ENCODE measurements at regions not wholly inside any gene's neighbourhood (a gene's known extent, or its start where the extent isn't known, plus 50 kb on each side); places are given as distances from the start of the nearest gene placed in this dataset.

DNA sequence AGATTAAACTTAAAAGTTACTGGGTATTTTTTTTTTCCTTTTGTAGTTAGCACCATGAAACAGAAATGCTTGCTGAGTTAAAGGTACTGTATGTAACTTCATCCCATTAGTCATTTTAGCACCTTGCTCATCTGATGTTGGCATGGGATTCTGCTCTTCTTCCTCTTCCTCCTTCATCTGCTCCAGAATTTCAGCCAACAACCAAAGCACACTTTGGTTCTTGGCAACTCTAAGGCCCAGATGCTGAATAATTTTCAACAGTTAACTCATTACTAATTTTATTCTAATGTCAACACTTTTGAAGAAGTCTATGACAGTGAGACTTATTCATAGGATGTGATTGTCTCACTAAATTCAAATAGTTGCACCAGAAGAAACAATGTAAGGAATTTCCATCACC, 359.2 kb downstream of the KCTD12 start:
- no peak for DNase-seq (ENCODE audit: low read depth)
- Histone ChIP-seq H3K9me3 (ENCODE audit: insufficient read depth, low read depth, low read length) (no peaks in the 10 kb centered on the region), H3K9ac (ENCODE audit: low read length) (no peak overlapping the region), H3K4me1 (ENCODE audit: insufficient read depth, low read length) (no peaks in the 10 kb centered on the region), H3K4me3 (ENCODE audit: insufficient read depth, low read depth, low read length) (no peak overlapping the region), H3K27me3 (ENCODE audit: insufficient read depth, low read length) (no peaks in the 10 kb centered on the region), H3K36me3 (ENCODE audit: insufficient read depth, low read length) (no peaks in the 10 kb centered on the region), H3K27ac (ENCODE audit: low read depth, low read length) (no peak overlapping the region), H3K4me2 (ENCODE audit: low read length) (no peak overlapping the region), H4K20me1 (ENCODE audit: insufficient read depth, low read length) (no peaks in the 10 kb centered on the region), H3K79me2 (ENCODE audit: insufficient read depth, low read length) (no peaks in the 10 kb centered on the region), H2AFZ (ENCODE audit: low read depth, low read length) (no peak overlapping the region)
- Mint-ChIP-seq H3K36me3 (ENCODE audit: low read depth, unreplicated experiment) (no peaks in the 10 kb centered on the region), H3K9me3 (ENCODE audit: unreplicated experiment) (no peaks in the 10 kb centered on the region), H3K4me3 (ENCODE audit: unreplicated experiment) (no peak overlapping the region), H3K4me1 (ENCODE audit: low read depth, unreplicated experiment) (peaks cover 16% of the 10 kb centered on the region), H3K27me3 (ENCODE audit: low read depth, unreplicated experiment) (no peaks in the 10 kb centered on the region), H3K27ac (ENCODE audit: unreplicated experiment) (no peak overlapping the region)
- FAIRE-seq: no peak
- TF ChIP-seq EZH2 (IDR thresholded peaks at IDR 0.05; ENCODE audit: insufficient read depth, low read length): no peak
- TF ChIP-seq, protein P1, sequence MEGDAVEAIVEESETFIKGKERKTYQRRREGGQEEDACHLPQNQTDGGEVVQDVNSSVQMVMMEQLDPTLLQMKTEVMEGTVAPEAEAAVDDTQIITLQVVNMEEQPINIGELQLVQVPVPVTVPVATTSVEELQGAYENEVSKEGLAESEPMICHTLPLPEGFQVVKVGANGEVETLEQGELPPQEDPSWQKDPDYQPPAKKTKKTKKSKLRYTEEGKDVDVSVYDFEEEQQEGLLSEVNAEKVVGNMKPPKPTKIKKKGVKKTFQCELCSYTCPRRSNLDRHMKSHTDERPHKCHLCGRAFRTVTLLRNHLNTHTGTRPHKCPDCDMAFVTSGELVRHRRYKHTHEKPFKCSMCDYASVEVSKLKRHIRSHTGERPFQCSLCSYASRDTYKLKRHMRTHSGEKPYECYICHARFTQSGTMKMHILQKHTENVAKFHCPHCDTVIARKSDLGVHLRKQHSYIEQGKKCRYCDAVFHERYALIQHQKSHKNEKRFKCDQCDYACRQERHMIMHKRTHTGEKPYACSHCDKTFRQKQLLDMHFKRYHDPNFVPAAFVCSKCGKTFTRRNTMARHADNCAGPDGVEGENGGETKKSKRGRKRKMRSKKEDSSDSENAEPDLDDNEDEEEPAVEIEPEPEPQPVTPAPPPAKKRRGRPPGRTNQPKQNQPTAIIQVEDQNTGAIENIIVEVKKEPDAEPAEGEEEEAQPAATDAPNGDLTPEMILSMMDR (IDR thresholded peaks at IDR 0.05; ENCODE audit: insufficient read depth, low read depth, low read length): no peak

DNA sequence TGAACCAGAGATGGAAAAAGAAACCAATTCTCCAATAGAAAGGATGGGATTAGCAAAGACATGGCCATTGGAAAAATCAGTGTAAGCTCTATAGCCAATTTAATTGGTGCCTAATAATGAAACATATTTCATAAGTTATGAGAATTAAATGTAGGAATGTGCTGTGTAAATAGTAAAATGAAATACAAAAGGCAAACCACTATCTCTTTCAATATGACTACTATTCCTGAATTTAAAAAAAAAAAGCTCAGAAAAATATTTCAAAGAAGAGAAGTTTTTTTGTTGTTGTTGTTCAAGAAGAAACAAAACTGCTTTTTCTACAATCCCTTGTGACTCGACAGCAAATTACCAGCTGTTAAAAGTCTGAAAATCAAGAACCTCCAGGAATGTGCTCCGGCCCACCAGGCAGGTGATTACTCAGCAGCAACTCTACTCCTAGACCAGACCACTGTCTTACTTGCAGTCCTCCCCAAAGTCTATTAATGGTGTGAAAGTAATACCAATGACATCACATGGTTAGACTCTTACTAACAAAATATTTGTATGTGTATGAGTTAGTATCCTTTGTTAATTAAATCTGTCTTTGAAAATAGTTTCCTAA, 362.4 kb downstream of the KCTD12 start:
- peak overlapping the region; percentile 77 for H3K27ac Mint-ChIP-seq (ENCODE audit: unreplicated experiment)
- DNase-seq (ENCODE audit: low read depth): peak; percentile 36
- Histone ChIP-seq H2AFZ (ENCODE audit: low read depth, low read length) (no peak overlapping the region), H3K36me3 (ENCODE audit: insufficient read depth, low read length) (no peaks in the 10 kb centered on the region), H3K27me3 (ENCODE audit: insufficient read depth, low read length) (no peaks in the 10 kb centered on the region), H3K4me2 (ENCODE audit: low read length) (no peak overlapping the region), H3K9ac (ENCODE audit: low read length) (no peak overlapping the region), H4K20me1 (ENCODE audit: insufficient read depth, low read length) (no peaks in the 10 kb centered on the region), H3K4me1 (ENCODE audit: insufficient read depth, low read length) (no peaks in the 10 kb centered on the region), H3K79me2 (ENCODE audit: insufficient read depth, low read length) (no peaks in the 10 kb centered on the region), H3K4me3 (ENCODE audit: insufficient read depth, low read depth, low read length) (no peak overlapping the region), H3K27ac (ENCODE audit: low read depth, low read length) (no peak overlapping the region), H3K9me3 (ENCODE audit: insufficient read depth, low read depth, low read length) (no peaks in the 10 kb centered on the region)
- no peaks in the 10 kb centered on the region for H3K36me3 Mint-ChIP-seq (ENCODE audit: low read depth, unreplicated experiment)
- no peak for FAIRE-seq
- H3K9me3 Mint-ChIP-seq (ENCODE audit: unreplicated experiment): peaks cover 4% of the 10 kb centered on the region
- H3K27me3 Mint-ChIP-seq (ENCODE audit: low read depth, unreplicated experiment): no peaks in the 10 kb centered on the region
- peaks cover 18% of the 10 kb centered on the region for H3K4me1 Mint-ChIP-seq (ENCODE audit: low read depth, unreplicated experiment)
- no peak overlapping the region for H3K4me3 Mint-ChIP-seq (ENCODE audit: unreplicated experiment)
- no peak for TF ChIP-seq EZH2 (IDR thresholded peaks at IDR 0.05; ENCODE audit: insufficient read depth, low read length)

DNA sequence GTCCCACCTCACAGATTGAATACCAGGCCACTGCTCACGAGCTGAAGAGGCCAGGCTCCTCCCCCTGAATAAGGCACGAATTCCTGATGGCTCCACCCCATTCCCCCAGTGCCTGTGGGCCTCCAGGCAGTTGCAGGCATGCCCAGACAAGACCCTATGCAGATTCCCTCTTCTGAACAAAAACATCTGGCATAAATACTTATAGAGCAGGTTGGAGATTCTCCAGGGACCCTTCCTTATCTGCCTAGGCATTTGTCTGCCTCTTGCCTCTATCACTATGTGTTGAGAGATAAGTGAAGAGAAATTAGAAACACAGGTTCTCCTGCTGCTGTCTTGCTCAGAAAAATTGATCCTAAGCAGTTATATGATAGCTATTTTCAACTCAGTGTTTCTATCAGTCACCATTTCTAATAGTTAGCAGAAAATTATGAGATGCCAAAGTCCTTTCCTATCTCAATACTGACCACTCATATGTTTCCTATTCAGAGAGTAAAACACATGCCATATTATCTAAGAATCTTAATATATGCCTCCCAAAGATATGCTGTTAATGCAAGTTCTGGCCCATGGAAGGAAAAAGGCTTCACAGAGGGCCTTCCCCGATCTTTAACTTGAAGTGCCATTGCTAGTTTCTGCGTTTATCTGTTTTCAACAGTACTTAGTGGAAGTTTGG, 364.0 kb downstream of the KCTD12 start:
- peaks cover 4% of the 10 kb centered on the region for H3K9me3 Mint-ChIP-seq (ENCODE audit: unreplicated experiment)
- peaks cover 20% of the 10 kb centered on the region for H3K4me1 Mint-ChIP-seq (ENCODE audit: low read depth, unreplicated experiment)
- peak overlapping the region; percentile 83 for H3K27ac Mint-ChIP-seq (ENCODE audit: unreplicated experiment)
- H3K79me2 ChIP-seq (ENCODE audit: insufficient read depth, low read length): no peaks in the 10 kb centered on the region
- no peak overlapping the region for H3K4me3 ChIP-seq (ENCODE audit: insufficient read depth, low read depth, low read length)
- H3K27ac ChIP-seq (ENCODE audit: low read depth, low read length): no peak overlapping the region
- peak overlapping the region; percentile 59 for H2AFZ ChIP-seq (ENCODE audit: low read depth, low read length)
- no peaks in the 10 kb centered on the region for H4K20me1 ChIP-seq (ENCODE audit: insufficient read depth, low read length)
- H3K4me3 Mint-ChIP-seq (ENCODE audit: unreplicated experiment): no peak overlapping the region
- H3K4me1 ChIP-seq (ENCODE audit: insufficient read depth, low read length): peaks cover 3% of the 10 kb centered on the region
- no peaks in the 10 kb centered on the region for H3K9me3 ChIP-seq (ENCODE audit: insufficient read depth, low read depth, low read length)
- FAIRE-seq (no peak), DNase-seq (ENCODE audit: low read depth) (peak; percentile 18)
- H3K27me3 Mint-ChIP-seq (ENCODE audit: low read depth, unreplicated experiment): no peaks in the 10 kb centered on the region
- H3K36me3 Mint-ChIP-seq (ENCODE audit: low read depth, unreplicated experiment): no peaks in the 10 kb centered on the region
- H3K4me2 ChIP-seq (ENCODE audit: low read length): no peak overlapping the region
- H3K27me3 ChIP-seq (ENCODE audit: insufficient read depth, low read length): no peaks in the 10 kb centered on the region
- TF ChIP-seq, protein P1 (IDR thresholded peaks at IDR 0.05; ENCODE audit: insufficient read depth, low read depth, low read length): no peak
- no peak for TF ChIP-seq EZH2 (IDR thresholded peaks at IDR 0.05; ENCODE audit: insufficient read depth, low read length)
- no peak overlapping the region for H3K9ac ChIP-seq (ENCODE audit: low read length)
- no peaks in the 10 kb centered on the region for H3K36me3 ChIP-seq (ENCODE audit: insufficient read depth, low read length)
